Heart right ventricle (tissue), 16 donors: ENCODE measurements at regions not wholly inside any gene's neighbourhood (a gene's known extent, or its start where the extent isn't known, plus 50 kb on each side); places are given as distances from the start of the nearest gene placed in this dataset.

Experiments
- ATAC-seq, 8 donors: fragments of 200-7000 bp; cut with Tn5 transposase; one replicate each; pipeline ENCODE4 v1.9.1; 2020; ENCODE audit warnings: mild to moderate bottlenecking in 8 of 8, moderate library complexity in 8 of 8, moderate number of reproducible peaks in 1 of 8
- DNase-seq, 2 donors: peaks; one replicate each; pipeline ENCODE4 v3.0.0-alpha.2; 2020
- H3K27ac ChIP-seq, 10 donors: fragments of 200-600 bp; sonication (generic) in 2 of 10; one replicate each; pipeline versions ENCODE4 v1.5.0 to v1.8.0; 2020 to 2022; ENCODE audit warnings: mild to moderate bottlenecking in 3 of 10
- H3K27me3 ChIP-seq, 7 donors: fragments of 200-600 bp; one replicate each; pipeline ENCODE4 v1.8.0; 2021 to 2022; ENCODE audit warnings: mild to moderate bottlenecking in 2 of 7
- H3K36me3 ChIP-seq, 9 donors: fragments of 200-600 bp; sonication (generic) in 1 of 9; one replicate each; pipeline versions ENCODE4 v1.5.0 to v1.8.0; 2020 to 2022; ENCODE audit warnings: mild to moderate bottlenecking in 2 of 9
- H3K4me1 ChIP-seq, 9 donors: fragments of 200-600 bp; sonication (generic) in 1 of 9; one replicate each; pipeline versions ENCODE4 v1.5.0 to v1.8.0; 2020 to 2022; ENCODE audit warnings: mild to moderate bottlenecking in 4 of 9
- H3K4me3 ChIP-seq, 10 donors: fragments of 200-600 bp; sonication (generic) in 2 of 10; one replicate each; pipeline versions ENCODE4 v1.5.0 to v1.8.0; 2020 to 2022; ENCODE audit warnings: mild to moderate bottlenecking in 7 of 10, moderate library complexity in 2 of 10
- H3K9me3 ChIP-seq, 11 donors: fragments of 200-600 bp in 10 of 11; sonication (generic) in 2 of 11; one replicate each; pipeline versions ENCODE4 v1.5.0 to v1.8.0; 2013 to 2022; ENCODE audit warnings: mild to moderate bottlenecking in 2 of 11, control low read depth in 1 of 11, moderate library complexity in 1 of 11
- WGBS, 2 donors: extraction: QIAGEN DNeasy Blood & Tissue Kit; methylation state at CpG; one replicate each; pipeline ENCODE4 v1.1.7; 2013; ENCODE audit warnings: inconsistent platforms in 1 of 2; 5-methylcytosine and 5-hydroxymethylcytosine counted together
- intact Hi-C, 10 donors: fragments of 100-400 bp; cut with DNase I; formaldehyde crosslinking; loops; one replicate each; pipeline versions ENCODE4 v1.11.1 to v1.14.2; 2022
- TF ChIP-seq, protein P1 (sequence below), 9 donors: fragments of 200-600 bp; sonication (generic) in 2 of 9; IDR thresholded peaks; one replicate each; pipeline versions ENCODE4 v1.5.0 to v1.8.0; 2021 to 2022; ENCODE audit warnings: antibody characterized with exemption in 9 of 9, mild to moderate bottlenecking in 5 of 9, moderate library complexity in 1 of 9
- donor health status: Arrhythmogenic right ventricular cardiomyopathy.
- donor health status: ischemic (EF 13 %, LVEDD 7.1; RV severe dilation, severe dysfunction).
- donor health status: healthy with polysubstance abuse.
- donor health status: DM: no; HTN: yes; CAD: no.
- donor health status: DM: no; HTN: no; CAD: no.
- donor health status: ischemic (EF 25% LVEDD 6.9; RV normal size, moderate dysfunction).
- donor health status: ischemic (EF 25% LVEDD 5.7; RV mildly dilated, moderate dysfunction).
- donor health status: healthy.
- donor health status: DM: yes; HTN: yes; CAD: no.
- donor health status: Ischemic cardiomyopathy.
- donor health status: ischemic (EF 35%, LVEDD 5.7; RV mildly dilated, moderate dysfunction).
- donor health status: nonischemic (EF 11% LVEDD 7.7; RV severe dilation, severe dysfunction).
- donor health status: DM: yes; HTN: yes; CAD: no.
- donor health status: PGD.
- donor health status: ischemic (EF 29% LVEDD 5.4; RV normal size, mild dysfunction).
- donor health status: nonischemic (EF 23%, LVEDD 6.1; RV moderate dilation, normal function).

DNA sequence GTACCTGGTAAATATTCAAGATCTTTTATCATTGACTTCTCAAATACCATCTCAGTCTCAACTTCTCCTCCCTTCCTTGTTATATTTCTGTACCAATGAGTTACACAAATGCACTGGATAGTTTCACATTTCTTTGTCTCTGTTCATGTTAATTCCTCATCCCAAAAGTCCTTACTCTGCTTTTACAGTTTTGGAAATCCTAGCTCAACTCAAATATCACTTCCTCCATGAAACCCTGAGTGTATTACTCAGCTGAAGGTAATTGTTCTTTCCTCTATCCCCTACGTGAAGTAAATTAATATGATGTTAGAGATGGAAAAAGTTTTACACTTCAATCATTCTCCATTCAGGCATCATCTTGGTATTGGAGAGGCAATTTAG is 241.5 kb downstream of the TLE4 start:
- peaks cover 0 to 5% (median 0%) of the 10 kb centered on the region in 7 donors for H3K27me3 ChIP-seq
- no peaks in the 10 kb centered on the region for H3K9me3 ChIP-seq
- peak overlapping the region in 1 of 10 donors; percentile 52 for H3K27ac ChIP-seq
- intact Hi-C loops, result no loop called here
- H3K36me3 ChIP-seq, result no peaks in the 10 kb centered on the region
- ATAC-seq (peak in 1 of 8 donors; percentile 42), DNase-seq (no peak)
- TF ChIP-seq, protein P1, sequence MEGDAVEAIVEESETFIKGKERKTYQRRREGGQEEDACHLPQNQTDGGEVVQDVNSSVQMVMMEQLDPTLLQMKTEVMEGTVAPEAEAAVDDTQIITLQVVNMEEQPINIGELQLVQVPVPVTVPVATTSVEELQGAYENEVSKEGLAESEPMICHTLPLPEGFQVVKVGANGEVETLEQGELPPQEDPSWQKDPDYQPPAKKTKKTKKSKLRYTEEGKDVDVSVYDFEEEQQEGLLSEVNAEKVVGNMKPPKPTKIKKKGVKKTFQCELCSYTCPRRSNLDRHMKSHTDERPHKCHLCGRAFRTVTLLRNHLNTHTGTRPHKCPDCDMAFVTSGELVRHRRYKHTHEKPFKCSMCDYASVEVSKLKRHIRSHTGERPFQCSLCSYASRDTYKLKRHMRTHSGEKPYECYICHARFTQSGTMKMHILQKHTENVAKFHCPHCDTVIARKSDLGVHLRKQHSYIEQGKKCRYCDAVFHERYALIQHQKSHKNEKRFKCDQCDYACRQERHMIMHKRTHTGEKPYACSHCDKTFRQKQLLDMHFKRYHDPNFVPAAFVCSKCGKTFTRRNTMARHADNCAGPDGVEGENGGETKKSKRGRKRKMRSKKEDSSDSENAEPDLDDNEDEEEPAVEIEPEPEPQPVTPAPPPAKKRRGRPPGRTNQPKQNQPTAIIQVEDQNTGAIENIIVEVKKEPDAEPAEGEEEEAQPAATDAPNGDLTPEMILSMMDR (IDR thresholded peaks at IDR 0.05), result no peak
- WGBS, 2 donors, result 64 to 78% methylated on average over 1 of the region's 1 CpG
- H3K4me1 ChIP-seq, result peaks cover 0 to 42% (median 0%) of the 10 kb centered on the region in 9 donors
- peak overlapping the region in 2 of 10 donors; percentile 17 to 24 for H3K4me3 ChIP-seq

DNA sequence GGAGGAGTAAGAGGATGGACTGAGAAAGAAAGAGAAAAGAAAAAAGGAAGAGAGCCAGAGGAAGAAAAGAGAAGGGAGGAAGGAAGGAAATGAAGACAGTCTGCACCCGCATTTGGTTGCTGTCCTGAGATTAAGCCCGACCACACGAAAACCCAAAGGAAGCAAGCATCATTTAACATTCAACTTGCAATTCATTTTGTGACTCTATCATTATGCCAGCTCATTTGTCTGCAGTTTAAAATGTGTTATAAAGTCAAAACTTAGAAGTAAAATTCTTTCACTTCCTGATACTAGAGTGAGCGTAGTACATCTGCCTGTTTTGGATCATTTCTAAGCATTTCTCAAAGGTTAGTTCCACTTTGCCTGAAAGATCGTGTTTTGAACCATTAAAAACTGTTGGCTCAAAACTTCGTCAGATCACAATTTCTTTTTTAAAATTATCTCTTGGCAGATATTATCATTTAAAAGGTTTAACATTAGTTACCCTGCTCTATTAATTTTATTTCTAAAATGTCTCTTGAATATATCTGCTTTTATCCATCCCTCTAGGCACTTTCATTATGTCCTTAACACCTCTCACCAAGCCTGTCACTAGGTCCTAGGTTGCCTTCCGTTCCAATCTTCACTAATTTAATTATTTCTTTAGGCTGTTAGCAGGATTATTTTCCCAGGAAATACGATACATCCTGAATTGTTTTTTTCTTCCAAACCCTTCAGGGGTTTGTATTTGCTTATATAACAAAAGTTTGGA is 240.9 kb downstream of the TLE4 start:
- H3K9me3 ChIP-seq, result no peaks in the 10 kb centered on the region
- peaks cover 0 to 5% (median 0%) of the 10 kb centered on the region in 7 donors for H3K27me3 ChIP-seq
- no peaks in the 10 kb centered on the region for H3K36me3 ChIP-seq
- peak overlapping the region in 1 of 10 donors; percentile 52 for H3K27ac ChIP-seq
- H3K4me1 ChIP-seq, result peaks cover 0 to 37% (median 0%) of the 10 kb centered on the region in 9 donors
- TF ChIP-seq, protein P1 (IDR thresholded peaks at IDR 0.05), result no peak
- peak overlapping the region in 5 of 10 donors; percentile 1 to 24 (median 16) for H3K4me3 ChIP-seq
- intact Hi-C loops, result no loop called here
- no peak for DNase-seq
- WGBS, 2 donors, result 49 to 67% methylated on average over 8 of the region's 8 CpGs
- no peak for ATAC-seq

DNA sequence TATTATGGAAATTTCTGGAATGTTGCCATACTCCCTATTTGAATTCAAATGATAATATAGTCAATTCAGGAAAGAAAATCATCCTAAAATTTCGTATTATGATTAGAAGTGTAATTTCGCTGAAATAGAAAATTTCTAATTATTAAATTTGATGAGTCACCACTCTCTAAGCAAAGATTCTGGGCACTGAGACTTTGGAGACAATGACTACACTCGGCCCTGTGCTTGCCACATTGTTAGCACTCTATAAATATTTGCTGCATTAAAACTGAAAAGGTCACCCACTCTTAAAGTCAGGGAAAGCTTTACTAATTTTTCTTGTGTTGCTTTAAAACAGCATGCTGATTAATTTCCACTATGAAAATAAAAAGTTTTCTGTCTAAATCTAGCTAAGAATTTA is 240.3 kb downstream of the TLE4 start:
- WGBS, 2 donors, result 79 to 89% methylated on average over 3 of the region's 3 CpGs
- H3K27ac ChIP-seq, result peak overlapping the region in 1 of 10 donors; percentile 52
- ATAC-seq, result no peak
- no peaks in the 10 kb centered on the region for H3K36me3 ChIP-seq
- peaks cover 0 to 5% (median 0%) of the 10 kb centered on the region in 7 donors for H3K27me3 ChIP-seq
- peaks cover 0 to 35% (median 0%) of the 10 kb centered on the region in 9 donors for H3K4me1 ChIP-seq
- DNase-seq, result no peak
- intact Hi-C loops, result no loop called here
- TF ChIP-seq, protein P1 (IDR thresholded peaks at IDR 0.05), result no peak
- H3K4me3 ChIP-seq, result peak overlapping the region in 2 of 10 donors; percentile 1 to 24
- no peaks in the 10 kb centered on the region for H3K9me3 ChIP-seq

DNA sequence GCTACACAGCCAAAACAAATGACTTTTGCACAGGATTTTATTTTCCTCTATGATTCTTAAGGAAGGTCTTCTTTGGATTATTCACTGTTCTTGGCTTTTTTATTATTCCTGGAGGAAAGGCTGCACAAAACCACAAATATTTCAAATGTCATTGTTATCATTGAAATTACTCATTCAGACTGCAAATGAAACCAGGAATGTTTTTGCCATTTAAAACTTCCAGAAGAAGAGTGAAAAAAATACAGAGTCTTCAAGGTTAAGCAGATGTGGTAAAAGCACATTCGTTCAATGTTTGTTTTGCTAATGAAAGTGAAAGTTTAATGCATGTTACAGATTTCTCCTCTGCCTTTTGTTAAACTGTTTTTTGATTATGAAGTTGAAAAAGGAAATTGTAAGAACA is 238.2 kb downstream of the TLE4 start:
- Histone ChIP-seq H3K27ac (no peak overlapping the region), H3K9me3 (no peaks in the 10 kb centered on the region), H3K4me1 (peaks cover 0 to 35% (median 0%) of the 10 kb centered on the region in 9 donors), H3K27me3 (peaks cover 0 to 5% (median 0%) of the 10 kb centered on the region in 7 donors), H3K36me3 (no peaks in the 10 kb centered on the region), H3K4me3 (no peak overlapping the region)
- intact Hi-C loops, result no loop called here
- WGBS, 2 donors, result 22 to 47% methylated on average over 1 of the region's 1 CpG
- TF ChIP-seq, protein P1 (IDR thresholded peaks at IDR 0.05), result no peak
- no peak for DNase-seq
- ATAC-seq, result no peak
